OCI-LY3 (cell line): ENCODE measurements at regions not wholly inside any gene's neighbourhood (a gene's known extent, or its start where the extent isn't known, plus 50 kb on each side); places are given as distances from the start of the nearest gene placed in this dataset.

Experiments used
- H2AFZ ChIP-seq: fragments of 200-600, 300-600 bp; shearing (Covaris generic); 2 replicates; pipeline ENCODE4 v1.6.0; 2014; ENCODE audit warnings: antibody characterized with exemption, low read depth, low read length
- H3K27ac ChIP-seq: fragments of 200-600, 300-600 bp; sonication (generic); 2 replicates; pipeline ENCODE4 v1.5.1; 2014; ENCODE audit warnings: mild to moderate bottlenecking, low read length, moderate library complexity, mixed read lengths
- H3K27me3 ChIP-seq: fragments of 200-600, 300-600 bp; sonication (generic); 2 replicates; pipeline ENCODE4 v1.6.1; 2014; ENCODE audit warnings: low read depth, low read length, mixed read lengths
- H3K36me3 ChIP-seq: fragments of 200-600, 300-600 bp; sonication (generic); replicated peaks from 2 replicates; pipeline ENCODE3; 2014; ENCODE audit warnings: low read depth, low read length, mixed read lengths
- H3K4me1 ChIP-seq: fragments of 300-600, 200-600 bp; sonication (generic); 2 replicates; pipeline ENCODE4 v1.6.1; 2014; ENCODE audit warnings: low read length, mixed read lengths
- H3K4me2 ChIP-seq: fragments of 200-600, 300-600 bp; sonication (generic); 2 replicates; pipeline ENCODE4 v1.6.1; 2014; ENCODE audit warnings: low read length, mixed read lengths
- H3K4me3 ChIP-seq: fragments of 300-600, 200-600 bp; sonication (generic); 2 replicates; pipeline ENCODE4 v1.5.1; 2014; ENCODE audit warnings: antibody characterized with exemption, mild to moderate bottlenecking, low read length, moderate library complexity
- H3K79me2 ChIP-seq: fragments of 300-600, 200-600 bp; shearing (Covaris generic); 2 replicates; pipeline ENCODE4 v1.6.1; 2014; ENCODE audit warnings: mild to moderate bottlenecking, low read length, mixed read lengths
- H3K9ac ChIP-seq: fragments of 300-600, 200-600 bp; shearing (Covaris generic); 2 replicates; pipeline ENCODE4 v1.6.0; 2014; ENCODE audit warnings: mild to moderate bottlenecking, low read length, moderate library complexity
- H3K9me3 ChIP-seq: fragments of 200-600, 300-600 bp; shearing (Covaris generic); 2 replicates; pipeline ENCODE4 v1.6.1; 2014; ENCODE audit warnings: low read length, mixed read lengths; ENCODE audit not compliant: insufficient read depth
- H4K20me1 ChIP-seq: fragments of 200-600, 300-600 bp; sonication (generic); 2 replicates; pipeline ENCODE4 v1.6.1; 2016; ENCODE audit warnings: low read length, mixed read lengths; ENCODE audit not compliant: insufficient read depth
- EZH2phosphoT487 ChIP-seq: fragments of 200-600 bp; shearing (Covaris generic); IDR thresholded peaks from 2 replicates; pipeline ENCODE4 v1.6.1; 2018; ENCODE audit warnings: antibody characterized with exemption, mixed run types, low read depth
- TF ChIP-seq, protein P1 (sequence below): fragments of 200-600, 300-600 bp; sonication (generic); IDR thresholded peaks from 2 replicates; pipeline ENCODE4 v1.5.1; 2014; ENCODE audit warnings: antibody characterized with exemption, low read length, low read depth

DNA sequence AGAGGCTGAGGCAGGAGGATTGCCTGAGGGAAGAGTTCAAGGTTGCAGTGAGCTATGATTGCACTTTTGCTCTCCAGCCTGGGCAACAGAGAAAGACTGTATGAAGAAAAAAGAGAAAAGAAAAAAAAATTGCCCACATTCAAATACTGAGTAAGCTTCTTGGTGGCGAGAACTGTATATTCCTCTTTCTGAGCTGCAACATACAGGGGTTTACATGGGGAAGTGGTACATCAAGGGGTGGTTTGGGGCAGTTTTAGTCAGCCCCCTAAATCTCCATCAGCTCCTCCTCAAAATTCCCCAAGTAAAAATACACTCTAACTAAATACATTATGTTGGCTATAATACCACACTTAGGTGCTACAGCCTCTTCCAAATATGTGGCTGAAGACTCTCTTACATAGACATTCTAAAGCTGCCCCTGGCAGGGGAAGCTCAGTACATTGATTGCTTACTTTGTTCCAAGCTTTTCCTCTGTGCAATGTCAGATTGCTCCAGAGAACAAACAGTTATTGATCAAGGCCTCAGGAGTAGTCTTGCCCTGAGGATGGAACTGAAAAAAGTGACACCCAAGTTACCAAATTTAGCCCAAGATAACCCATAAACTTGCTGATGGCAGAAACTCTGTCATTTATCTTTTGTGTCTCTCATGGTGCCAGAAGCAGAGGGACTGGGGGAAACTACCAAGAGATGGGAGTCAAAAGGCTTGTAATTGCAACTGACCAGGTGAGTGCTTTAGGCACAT is 107.4 kb upstream of the RIPOR2 start:
- H3K4me2 ChIP-seq, result peak overlapping the region; percentile 99
- H3K27ac ChIP-seq, result peak overlapping the region; percentile 100

GRCh38 chr6:25043892-25044291 is 108.1 kb upstream of the RIPOR2 start:
- H3K36me3 ChIP-seq, result peaks cover 25% of the 10 kb centered on the region
- peak overlapping the region; percentile 99 for H3K4me2 ChIP-seq
- no peak for TF ChIP-seq EZH2phosphoT487
- TF ChIP-seq, protein P1, sequence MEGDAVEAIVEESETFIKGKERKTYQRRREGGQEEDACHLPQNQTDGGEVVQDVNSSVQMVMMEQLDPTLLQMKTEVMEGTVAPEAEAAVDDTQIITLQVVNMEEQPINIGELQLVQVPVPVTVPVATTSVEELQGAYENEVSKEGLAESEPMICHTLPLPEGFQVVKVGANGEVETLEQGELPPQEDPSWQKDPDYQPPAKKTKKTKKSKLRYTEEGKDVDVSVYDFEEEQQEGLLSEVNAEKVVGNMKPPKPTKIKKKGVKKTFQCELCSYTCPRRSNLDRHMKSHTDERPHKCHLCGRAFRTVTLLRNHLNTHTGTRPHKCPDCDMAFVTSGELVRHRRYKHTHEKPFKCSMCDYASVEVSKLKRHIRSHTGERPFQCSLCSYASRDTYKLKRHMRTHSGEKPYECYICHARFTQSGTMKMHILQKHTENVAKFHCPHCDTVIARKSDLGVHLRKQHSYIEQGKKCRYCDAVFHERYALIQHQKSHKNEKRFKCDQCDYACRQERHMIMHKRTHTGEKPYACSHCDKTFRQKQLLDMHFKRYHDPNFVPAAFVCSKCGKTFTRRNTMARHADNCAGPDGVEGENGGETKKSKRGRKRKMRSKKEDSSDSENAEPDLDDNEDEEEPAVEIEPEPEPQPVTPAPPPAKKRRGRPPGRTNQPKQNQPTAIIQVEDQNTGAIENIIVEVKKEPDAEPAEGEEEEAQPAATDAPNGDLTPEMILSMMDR, result no peak
- peak overlapping the region; percentile 100 for H3K27ac ChIP-seq
- H3K9me3 ChIP-seq, result no peaks in the 10 kb centered on the region
- peaks cover 86% of the 10 kb centered on the region for H3K79me2 ChIP-seq
- H3K4me3 ChIP-seq, result peak overlapping the region; percentile 100
- H3K27me3 ChIP-seq, result no peaks in the 10 kb centered on the region
- peaks cover 9% of the 10 kb centered on the region; the same call in 1 of the 2 replicates for H4K20me1 ChIP-seq
- peaks cover 63% of the 10 kb centered on the region for H3K4me1 ChIP-seq
- peak overlapping the region; percentile 100 for H3K9ac ChIP-seq
- no peak overlapping the region for H2AFZ ChIP-seq

More for the DNA sequence above, 107.4 kb upstream of the RIPOR2 start:
- Histone ChIP-seq H3K9ac (peak overlapping the region; percentile 100), H4K20me1 (peaks cover 16% of the 10 kb centered on the region), H3K4me3 (peak overlapping the region; percentile 100), H3K9me3 (no peaks in the 10 kb centered on the region), H3K27me3 (no peaks in the 10 kb centered on the region), H3K36me3 (peaks cover 32% of the 10 kb centered on the region), H3K79me2 (peaks cover 86% of the 10 kb centered on the region), H2AFZ (no peak overlapping the region), H3K4me1 (peaks cover 63% of the 10 kb centered on the region)
- no peak for TF ChIP-seq EZH2phosphoT487
- TF ChIP-seq, protein P1, result no peak

GRCh38 chr6:25046942-25047341 is 111.2 kb upstream of the RIPOR2 start:
- H3K4me3 ChIP-seq, result peak overlapping the region; percentile 22; the same call in 1 of the 2 replicates
- H3K9ac ChIP-seq, result peak overlapping the region; percentile 48
- H3K79me2 ChIP-seq, result peaks cover 77% of the 10 kb centered on the region
- H4K20me1 ChIP-seq, result no peaks in the 10 kb centered on the region
- H3K9me3 ChIP-seq, result no peaks in the 10 kb centered on the region
- H3K4me1 ChIP-seq, result peaks cover 93% of the 10 kb centered on the region
- peak overlapping the region; percentile 99 for H3K4me2 ChIP-seq
- no peaks in the 10 kb centered on the region for H3K27me3 ChIP-seq
- H2AFZ ChIP-seq, result no peak overlapping the region
- H3K36me3 ChIP-seq, result no peaks in the 10 kb centered on the region
- TF ChIP-seq, protein P1, result no peak
- no peak for TF ChIP-seq EZH2phosphoT487
- H3K27ac ChIP-seq, result peak overlapping the region; percentile 100

DNA sequence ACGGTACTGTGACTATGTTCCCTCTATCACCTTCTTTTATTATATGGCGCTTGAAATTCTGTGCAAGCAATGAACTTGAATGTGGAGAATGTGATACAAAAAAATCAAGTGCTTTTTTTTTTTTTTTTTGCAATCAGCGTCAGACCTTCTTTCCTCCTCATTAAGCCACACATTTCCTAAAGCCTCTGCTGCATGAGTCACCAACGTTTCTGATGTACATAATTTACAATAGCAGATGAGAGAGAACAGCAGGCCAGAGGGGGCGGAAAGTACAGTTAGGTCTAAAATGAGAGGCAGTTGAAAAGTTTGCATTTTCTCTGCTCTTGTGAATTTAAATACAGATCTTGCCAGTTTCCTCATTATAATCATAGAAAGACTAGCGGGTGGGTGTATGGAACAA is 114.6 kb upstream of the RIPOR2 start:
- H3K4me3 ChIP-seq, result peak overlapping the region; percentile 71
- H3K9me3 ChIP-seq, result no peaks in the 10 kb centered on the region
- H3K27me3 ChIP-seq, result no peaks in the 10 kb centered on the region
- H3K27ac ChIP-seq, result peak overlapping the region; percentile 100
- no peak overlapping the region for H2AFZ ChIP-seq
- H3K79me2 ChIP-seq, result peaks cover 67% of the 10 kb centered on the region
- no peak for TF ChIP-seq EZH2phosphoT487
- TF ChIP-seq, protein P1, result no peak
- H3K36me3 ChIP-seq, result no peaks in the 10 kb centered on the region
- peaks cover 95% of the 10 kb centered on the region for H3K4me1 ChIP-seq
- H3K4me2 ChIP-seq, result peak overlapping the region; percentile 88
- H4K20me1 ChIP-seq, result no peaks in the 10 kb centered on the region
- H3K9ac ChIP-seq, result peak overlapping the region; percentile 86
